ENCODE measurements at regions not wholly inside any gene's neighbourhood (a gene's known extent, or its start where the extent isn't known, plus 50 kb on each side); places are given as distances from the start of the nearest gene placed in this dataset.

DNA sequence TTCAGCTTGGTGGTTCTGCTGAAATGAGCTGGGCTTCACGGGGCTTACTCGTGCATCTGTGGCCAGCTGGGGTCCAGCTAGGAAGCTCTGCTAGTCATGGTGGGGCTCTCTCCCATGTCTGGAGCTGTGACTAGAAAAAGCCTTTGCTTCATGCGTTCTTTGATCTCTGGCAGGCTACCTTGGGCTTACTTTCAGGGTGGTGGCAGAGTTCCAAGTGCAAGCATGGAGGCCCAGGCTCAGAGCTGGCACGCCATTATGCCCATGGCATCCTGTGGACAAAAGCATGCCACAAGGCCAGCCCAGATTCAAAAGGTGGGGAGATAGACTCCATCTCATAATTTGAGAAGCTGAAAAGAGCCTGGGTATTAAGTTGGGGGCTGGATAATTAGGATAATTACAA lies 55.4 kb upstream of the GBA3 start:
- TF ChIP-seq POLR2A (IDR thresholded peaks at IDR 0.05) = no peak
- TF ChIP-seq EP300 (IDR thresholded peaks at IDR 0.05) = no peak
